GM13976 (cell line): ENCODE measurements at regions not wholly inside any gene's neighbourhood (a gene's known extent, or its start where the extent isn't known, plus 50 kb on each side); places are given as distances from the start of the nearest gene placed in this dataset.

ENCODE experiments used
- DNase-seq: peaks from one replicate; pipeline ENCODE4 v3.0.0; 2012; ENCODE audit warnings: low spot score
- in situ Hi-C: fragments of 300-500 bp; cut with MboI; formaldehyde crosslinking; loops from one replicate; pipeline ENCODE4 v1.12.0; 2022; ENCODE audit warnings: low sequenced_read_pairs, mixed read lengths, inconsistent platforms; ENCODE audit not compliant: unreplicated experiment
- TF ChIP-seq, protein P1 (sequence below): IDR thresholded peaks from 2 replicates; pipeline ENCODE4 v1.5.1; 2012; ENCODE audit warnings: borderline replicate concordance, mild to moderate bottlenecking; ENCODE audit not compliant: insufficient read depth; ENCODE audit errors: extremely low read depth, missing control alignments, control extremely low read depth

DNA sequence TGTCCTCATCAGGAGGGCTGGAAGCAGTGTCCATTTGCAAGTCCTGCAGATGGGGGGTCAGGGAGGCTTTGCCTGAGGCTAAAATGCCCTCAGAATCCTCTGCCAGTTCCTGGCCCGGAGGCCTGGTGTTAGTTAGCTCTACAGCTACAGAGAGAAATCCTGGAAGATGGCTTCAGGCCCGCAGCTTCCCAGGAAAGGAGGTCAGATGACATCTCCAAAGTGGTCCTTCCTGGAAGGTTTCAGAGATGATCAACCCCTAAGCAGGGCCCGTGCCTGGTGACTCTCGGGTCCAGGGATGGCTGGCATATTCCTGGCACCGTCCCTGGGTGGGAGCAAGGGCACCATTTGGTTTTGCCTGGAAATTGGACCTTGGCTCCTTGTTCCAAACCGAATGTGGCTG lies 959.1 kb downstream of the BRD1 start:
- no peak for DNase-seq
- in situ Hi-C loops: no loop called here
- TF ChIP-seq, protein P1, sequence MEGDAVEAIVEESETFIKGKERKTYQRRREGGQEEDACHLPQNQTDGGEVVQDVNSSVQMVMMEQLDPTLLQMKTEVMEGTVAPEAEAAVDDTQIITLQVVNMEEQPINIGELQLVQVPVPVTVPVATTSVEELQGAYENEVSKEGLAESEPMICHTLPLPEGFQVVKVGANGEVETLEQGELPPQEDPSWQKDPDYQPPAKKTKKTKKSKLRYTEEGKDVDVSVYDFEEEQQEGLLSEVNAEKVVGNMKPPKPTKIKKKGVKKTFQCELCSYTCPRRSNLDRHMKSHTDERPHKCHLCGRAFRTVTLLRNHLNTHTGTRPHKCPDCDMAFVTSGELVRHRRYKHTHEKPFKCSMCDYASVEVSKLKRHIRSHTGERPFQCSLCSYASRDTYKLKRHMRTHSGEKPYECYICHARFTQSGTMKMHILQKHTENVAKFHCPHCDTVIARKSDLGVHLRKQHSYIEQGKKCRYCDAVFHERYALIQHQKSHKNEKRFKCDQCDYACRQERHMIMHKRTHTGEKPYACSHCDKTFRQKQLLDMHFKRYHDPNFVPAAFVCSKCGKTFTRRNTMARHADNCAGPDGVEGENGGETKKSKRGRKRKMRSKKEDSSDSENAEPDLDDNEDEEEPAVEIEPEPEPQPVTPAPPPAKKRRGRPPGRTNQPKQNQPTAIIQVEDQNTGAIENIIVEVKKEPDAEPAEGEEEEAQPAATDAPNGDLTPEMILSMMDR: no peak

DNA sequence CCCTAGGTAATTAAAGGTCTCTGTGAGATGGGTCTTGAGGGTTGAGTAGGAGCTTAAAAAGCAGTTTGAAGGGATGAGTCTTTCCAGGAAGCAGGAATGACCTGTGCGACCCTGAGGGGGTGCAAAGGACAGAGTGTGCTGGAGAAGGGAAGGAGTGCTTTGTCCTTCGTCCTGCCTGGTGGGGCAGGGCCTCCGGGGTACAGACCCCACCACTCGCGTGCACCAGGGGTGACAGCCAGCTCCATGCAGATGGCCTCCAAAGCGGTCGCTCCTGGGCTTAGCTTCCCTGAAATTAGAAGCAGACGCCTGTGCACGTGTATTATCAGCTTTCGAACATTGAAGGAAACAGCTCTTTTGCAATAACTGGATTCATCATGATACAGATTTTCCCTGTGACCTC lies 959.8 kb downstream of the BRD1 start:
- TF ChIP-seq, protein P1: no peak
- no peak for DNase-seq
- in situ Hi-C loops: no loop called here

DNA sequence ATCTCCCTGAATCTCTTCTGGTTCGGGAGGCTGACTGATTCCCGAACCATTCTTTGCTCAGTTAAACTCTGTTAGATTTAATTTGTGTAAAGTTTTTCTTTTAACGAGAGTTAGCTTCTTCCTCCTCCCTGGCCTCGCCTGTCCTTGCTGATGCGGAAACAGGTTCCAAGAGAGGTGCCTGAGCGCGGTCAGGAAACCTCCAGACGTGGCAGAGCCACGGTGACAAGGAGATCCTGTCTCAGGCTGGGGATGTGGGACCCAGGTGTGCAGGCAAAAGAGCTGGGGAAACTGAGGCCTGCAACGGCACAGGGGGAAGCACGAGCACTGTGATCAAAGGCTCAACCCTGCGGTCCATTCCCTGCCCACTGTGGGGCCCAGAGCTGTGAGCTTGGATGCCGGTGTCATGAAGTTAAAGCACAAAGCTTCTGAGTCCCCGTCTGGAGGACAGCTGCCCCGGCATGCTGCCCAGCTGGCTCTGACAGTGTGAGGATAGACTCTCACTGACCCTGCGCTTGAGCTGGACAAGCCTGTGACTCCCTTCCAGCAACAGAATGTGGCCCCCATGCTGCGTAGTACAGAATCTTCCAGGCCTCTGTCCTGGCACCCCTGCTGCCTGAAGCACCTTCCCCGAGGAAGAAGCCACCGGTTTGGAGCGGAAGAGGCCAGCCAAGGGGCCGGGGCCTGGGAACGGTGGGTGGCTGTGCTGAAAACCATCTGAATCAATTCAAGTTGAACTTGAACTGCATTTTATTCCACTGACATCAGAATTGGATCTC lies 960.6 kb downstream of the BRD1 start:
- TF ChIP-seq, protein P1: no peak
- in situ Hi-C loops: no loop called here
- no peak for DNase-seq

DNA sequence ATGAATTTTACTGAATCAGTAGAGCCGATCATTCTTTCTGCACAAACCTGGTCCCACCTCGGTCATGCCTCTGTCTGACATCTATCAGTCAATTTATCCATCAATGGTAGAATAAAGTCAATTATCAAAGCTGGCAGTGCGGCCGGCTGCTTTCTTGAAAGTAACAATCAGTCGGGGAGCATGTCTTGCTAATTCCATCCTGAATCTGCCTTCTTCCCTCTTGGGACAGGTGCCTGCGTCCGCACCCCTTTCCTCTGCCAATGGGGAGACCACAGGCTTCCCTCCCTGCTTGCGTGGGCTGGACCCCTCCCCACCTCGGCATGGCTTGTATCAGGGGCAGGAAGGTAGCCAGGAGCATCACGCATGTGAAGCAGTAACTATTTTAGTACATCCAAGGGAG lies 962.9 kb downstream of the BRD1 start:
- DNase-seq: no peak
- TF ChIP-seq, protein P1: no peak
- in situ Hi-C loops: no loop called here

DNA sequence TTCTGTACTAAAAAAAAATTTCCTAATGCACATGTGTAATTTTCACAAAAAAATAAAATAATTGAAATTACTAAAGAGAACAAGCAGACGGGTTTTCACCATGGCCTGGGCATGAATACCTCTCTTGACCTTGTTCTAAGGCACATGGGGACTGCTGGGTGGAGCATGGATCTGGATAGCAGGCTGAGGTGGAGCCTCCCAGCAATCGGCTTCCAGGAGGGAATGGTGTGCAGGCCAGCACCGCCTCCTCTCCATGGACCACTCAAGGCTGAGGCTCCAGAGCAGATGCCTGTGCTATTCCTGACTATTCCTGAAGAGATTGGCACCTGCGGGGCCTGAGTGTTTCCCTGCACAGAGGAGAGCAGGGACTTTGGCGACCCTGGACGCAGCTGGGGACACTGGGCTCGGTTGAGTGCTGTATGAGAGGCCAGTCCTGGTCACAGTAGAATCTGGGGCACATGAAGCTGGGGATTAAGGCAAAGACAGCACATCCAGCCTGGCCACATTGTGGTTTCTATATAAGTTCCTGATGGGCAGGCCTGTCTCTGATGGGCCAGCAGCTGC lies 963.6 kb downstream of the BRD1 start:
- TF ChIP-seq, protein P1: no peak
- in situ Hi-C loops: no loop called here
- DNase-seq: no peak

DNA sequence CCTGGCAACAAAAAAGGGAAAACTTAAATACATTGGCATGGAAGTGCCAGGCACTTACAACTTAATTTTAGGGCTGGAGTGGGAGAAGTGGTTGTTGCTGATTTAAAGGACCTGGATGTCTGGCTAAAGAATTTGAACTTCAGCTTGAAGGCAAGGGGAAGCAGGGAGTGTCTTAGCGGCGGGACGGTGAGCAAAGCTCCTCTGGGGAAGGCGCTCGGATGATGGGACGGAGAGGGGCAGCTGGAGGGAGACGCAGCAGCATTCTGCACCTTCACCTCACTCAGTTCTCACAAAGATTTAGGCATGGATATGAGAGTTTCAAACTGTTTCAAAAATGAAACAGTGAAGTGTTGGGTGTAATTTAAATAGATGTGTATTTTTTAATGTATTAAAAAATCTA lies 967.1 kb downstream of the BRD1 start:
- in situ Hi-C loops: no loop called here
- TF ChIP-seq, protein P1: no peak
- no peak for DNase-seq
